HG02642 (cell line): ENCODE measurements at regions not wholly inside any gene's neighbourhood (a gene's known extent, or its start where the extent isn't known, plus 50 kb on each side); places are given as distances from the start of the nearest gene placed in this dataset.
"Not testable (repeated sequence)": the region's sequence is repeated elsewhere in the genome, so short reads cannot be mapped to it uniquely, and the experiment has no call there.

Source experiments
- ATAC-seq: cut with Tn5 transposase; IDR thresholded peaks from one replicate; pipeline ENCODE4 v1.9.1; 2021; ENCODE audit warnings: mild to moderate bottlenecking; ENCODE audit not compliant: unreplicated experiment, poor library complexity

GRCh38 chrX:118250445-118250844, 95.5 kb upstream of the WDR44 start:
- no peak for ATAC-seq

DNA sequence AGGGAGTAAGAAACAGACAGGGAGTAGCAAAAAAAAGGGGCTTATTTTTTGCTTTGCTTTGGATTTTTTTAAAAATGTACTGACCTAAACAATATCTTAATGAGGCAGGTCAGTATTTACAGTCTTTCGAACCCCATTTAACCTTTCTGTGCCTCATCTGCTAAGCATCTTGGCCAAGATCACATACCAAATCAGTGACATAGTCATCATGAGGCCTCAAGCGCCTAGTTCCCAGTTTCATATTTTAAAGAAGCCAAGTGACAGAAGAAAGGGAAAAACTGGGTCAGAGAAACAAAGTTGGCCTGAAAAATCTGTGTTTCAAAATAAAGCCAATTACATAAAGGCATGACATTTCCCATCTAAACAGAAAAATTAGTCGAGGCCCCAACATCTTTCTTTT, 94.6 kb upstream of the WDR44 start:
- ATAC-seq = no peak

- no peak for ATAC-seq
Measured at GRCh38 chrX:118252967-118253366, 92.9 kb upstream of the WDR44 start.

GRCh38 chrX:118254611-118255010, 91.3 kb upstream of the WDR44 start:
- no peak for ATAC-seq

DNA sequence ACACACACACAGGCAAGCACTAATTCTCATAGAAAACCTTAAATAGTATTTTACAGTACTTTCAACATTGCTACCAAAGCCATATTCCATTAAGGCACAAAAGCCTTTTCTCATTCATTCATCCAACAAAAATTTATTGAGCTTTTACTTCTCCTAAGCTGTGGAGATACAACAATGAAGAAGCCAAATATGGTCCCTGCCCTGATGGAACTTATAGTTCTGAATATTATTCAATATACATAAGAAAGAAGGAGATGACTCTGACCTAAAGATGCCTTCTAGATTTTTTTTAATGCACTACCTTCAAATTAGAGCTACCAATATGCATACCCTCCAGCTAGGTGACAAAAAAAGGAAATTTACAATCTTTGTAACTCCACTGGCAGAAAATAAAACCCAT, 90.0 kb upstream of the WDR44 start:
- ATAC-seq = no peak

- ATAC-seq = no peak
Measured at GRCh38 chrX:118257781-118258180, 88.1 kb upstream of the WDR44 start.

GRCh38 chrX:118259213-118259612, 86.7 kb upstream of the WDR44 start:
- no peak for ATAC-seq

GRCh38 chrX:118261151-118261550, 84.8 kb upstream of the WDR44 start:
- ATAC-seq = no peak

- no peak for ATAC-seq
Measured at GRCh38 chrX:118271775-118272174, 74.1 kb upstream of the WDR44 start.

- ATAC-seq = no peak
Measured at GRCh38 chrX:118272242-118272641, 73.7 kb upstream of the WDR44 start.

- no peak for ATAC-seq
Measured at GRCh38 chrX:118286066-118286762, 59.7 kb upstream of the WDR44 start.

DNA sequence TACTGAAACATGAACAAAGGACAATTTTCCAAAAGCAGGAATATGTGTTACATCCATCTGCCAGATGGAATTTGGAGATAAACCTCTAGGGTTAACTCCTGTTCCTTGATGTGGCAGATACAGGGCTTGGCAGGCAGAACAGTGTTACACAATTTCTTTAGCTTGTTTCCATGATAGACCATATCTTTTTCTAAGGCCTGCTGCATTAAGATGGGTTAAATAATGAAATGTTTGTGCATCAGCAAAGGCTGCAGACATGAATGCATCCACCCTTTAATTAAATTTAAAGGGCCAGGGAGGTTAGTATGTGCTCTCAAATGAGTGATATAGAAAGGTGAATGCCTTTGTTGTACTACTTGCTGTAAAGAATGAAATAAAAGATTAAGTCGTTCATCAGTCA, 50.1 kb upstream of the WDR44 start:
- ATAC-seq = not testable (repeated sequence)
